Adrenal gland (tissue), 9 donors: ENCODE measurements at regions not wholly inside any gene's neighbourhood (a gene's known extent, or its start where the extent isn't known, plus 50 kb on each side); places are given as distances from the start of the nearest gene placed in this dataset.

Experiments used
- DNase-seq, 7 donors: peaks; one replicate each; pipeline ENCODE4 v3.0.0-alpha.2; 2019 to 2020
- H3K27ac ChIP-seq, 5 donors: fragments of 200-600 bp; sonication (generic) in 4 of 5; 1 replicate in 3 of 5; 2 replicates in 2 of 5; pipeline versions ENCODE4 v1.5.1 to v1.8.0; 2016 to 2020; ENCODE audit warnings: mild to moderate bottlenecking in 1 of 5
- H3K27me3 ChIP-seq: fragments of 200-600 bp; 2 replicates; pipeline ENCODE4 v1.8.0; 2021
- H3K36me3 ChIP-seq, 2 donors: fragments of 200-600 bp; replicated peaks in 1 of 2; 1 replicate in 1 of 2; 2 replicates in 1 of 2; pipeline versions ENCODE4 v1.5.1 to v1.8.0; 2018 to 2022
- H3K4me1 ChIP-seq, 2 donors: fragments of 200-600 bp; replicated peaks in 1 of 2; 1 replicate in 1 of 2; 2 replicates in 1 of 2; pipeline versions ENCODE4 v1.5.1 to v1.8.0; 2018 to 2021
- H3K4me3 ChIP-seq, 4 donors: fragments of 200-600 bp; sonication (generic) in 3 of 4; one replicate each; pipeline ENCODE4 v1.5.1; 2016 to 2018
- H3K9me3 ChIP-seq, 3 donors: fragments of 200-600 bp; sonication (generic) in 1 of 3; replicated peaks in 1 of 3; 1 replicate in 2 of 3; 2 replicates in 1 of 3; pipeline versions ENCODE4 v1.5.1 to v1.8.0; 2016 to 2021
- CTCF ChIP-seq, 6 experiments: fragments of 450-650 bp in 4 of 6; fragments of 200-600 bp in 2 of 6; sonication (generic) in 1 of 6; IDR thresholded peaks; 1 replicate in 5 of 6; 2 replicates in 1 of 6; pipeline versions ENCODE4 v1.5.1 to v1.8.0; 2016 to 2021; ENCODE audit warnings: antibody characterized with exemption in 6 of 6, mild to moderate bottlenecking in 2 of 6, moderate library complexity in 1 of 6
- POLR2A ChIP-seq, 2 donors: fragments of 450-650 bp; IDR thresholded peaks; one replicate each; pipeline ENCODE4 v1.6.1; 2017; ENCODE audit warnings: antibody characterized with exemption in 2 of 2, mild to moderate bottlenecking in 2 of 2, moderate library complexity in 1 of 2
- WGBS, 4 donors: extraction: QIAGEN DNeasy Blood & Tissue Kit in 2 of 4; methylation state at CpG; one replicate each; pipeline versions ENCODE4 v1.1.5 to v1.1.7; 2013 to 2017; 5-methylcytosine and 5-hydroxymethylcytosine counted together
- intact Hi-C, 2 donors: fragments of 100-400 bp; cut with DNase I; formaldehyde crosslinking; loops; one replicate each; pipeline versions ENCODE4 v1.14.1 to v1.15.0; 2022 to 2023
- donor health status: healthy with polysubstance abuse.
- donor health status: Bipolar disorder and iron deficiency.
- donor health status: DM: yes; HTN: yes; CAD: no.
- donor health status: DM: no; HTN: no; CAD: no.
- donor health status: DM: no; HTN: no; CAD: no.

DNA sequence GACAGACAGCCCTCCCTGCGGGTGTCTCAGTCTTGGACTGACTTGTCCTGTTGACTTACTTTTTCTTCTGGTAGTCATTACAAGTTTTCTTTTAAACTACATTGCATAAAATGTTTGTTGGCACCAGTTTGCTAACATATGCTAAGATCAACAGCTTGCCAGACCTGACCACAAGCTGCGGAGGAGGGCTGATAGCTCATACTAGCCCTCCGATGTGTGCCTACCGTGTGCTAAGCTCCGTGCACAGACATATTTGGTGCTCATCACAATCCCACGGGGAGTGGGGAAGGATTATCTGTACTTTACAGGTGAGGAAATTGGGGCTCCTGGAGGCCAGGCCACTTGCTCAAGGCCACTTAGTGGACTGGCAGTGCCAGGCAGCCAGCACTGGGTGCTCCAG is 72.8 kb upstream of the YPEL5 start:
- intact Hi-C loops = loop anchor here (5.0 kb wide), 2 partner anchors 152 to 1117 kb away; partner anchors contain the start of gene ALK (in 2 of the 2)
- 61 to 81% (median 78%) methylated on average over 5 to 6 of the region's 6 CpGs for WGBS, 4 donors
- Histone ChIP-seq H3K4me3 (no peak overlapping the region), H3K27me3 (peaks cover 4% of the 10 kb centered on the region), H3K27ac (no peak overlapping the region), H3K4me1 (no peaks in the 10 kb centered on the region), H3K36me3 (no peaks in the 10 kb centered on the region), H3K9me3 (no peaks in the 10 kb centered on the region)
- no peak for TF ChIP-seq POLR2A (IDR thresholded peaks at IDR 0.05)
- no peak for TF ChIP-seq CTCF (IDR thresholded peaks at IDR 0.05)
- DNase-seq = no peak

DNA sequence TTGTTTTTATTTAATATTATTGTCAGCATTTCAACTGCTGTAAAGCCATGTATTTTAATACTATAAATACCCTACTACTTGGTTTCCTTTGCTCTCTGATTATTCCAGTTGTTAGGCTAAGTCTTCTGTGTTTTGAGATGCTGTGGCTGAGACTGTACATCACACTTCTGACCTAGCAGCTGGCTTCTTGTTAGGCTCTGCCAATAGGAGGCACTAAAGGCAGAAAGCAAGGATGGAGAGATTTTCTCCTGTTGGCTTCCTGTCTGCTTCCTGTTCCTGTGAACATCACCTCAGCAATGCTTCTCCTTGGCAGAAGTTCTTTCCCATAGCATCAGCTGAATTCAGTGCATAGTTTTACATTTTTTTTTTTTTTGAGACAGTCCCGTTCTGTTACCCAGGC is 68.3 kb upstream of the YPEL5 start:
- no peak for TF ChIP-seq POLR2A (IDR thresholded peaks at IDR 0.05)
- TF ChIP-seq CTCF (IDR thresholded peaks at IDR 0.05) = no peak
- peaks cover 4% of the 10 kb centered on the region for H3K27me3 ChIP-seq
- no peaks in the 10 kb centered on the region for H3K9me3 ChIP-seq
- no peak overlapping the region for H3K4me3 ChIP-seq
- intact Hi-C loops = no loop called here
- 76 to 88% (median 84%) methylated on average over 1 of the region's 1 CpG for WGBS, 4 donors
- H3K4me1 ChIP-seq = no peaks in the 10 kb centered on the region
- H3K27ac ChIP-seq = no peak overlapping the region
- DNase-seq = no peak
- no peaks in the 10 kb centered on the region for H3K36me3 ChIP-seq

DNA sequence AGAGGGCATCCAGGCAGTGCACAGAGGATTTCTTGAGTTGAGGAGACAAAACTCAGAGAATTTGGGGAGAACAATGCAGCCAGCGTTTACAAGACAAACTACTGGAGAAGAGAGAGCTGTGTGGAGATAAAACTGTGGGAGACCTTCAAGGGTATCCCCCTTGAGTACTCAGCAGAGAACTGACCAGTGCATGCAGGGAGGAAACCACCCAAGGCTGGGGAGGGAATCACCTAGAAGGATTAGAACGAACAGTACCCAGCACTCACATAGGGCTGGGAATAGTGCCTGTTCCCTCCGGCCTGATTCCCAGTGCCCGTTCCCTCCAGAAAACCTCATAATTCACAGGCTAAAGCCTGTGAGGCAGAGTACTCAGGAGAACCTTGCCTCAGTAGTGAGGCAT is 61.9 kb upstream of the YPEL5 start:
- Histone ChIP-seq H3K4me1 (no peaks in the 10 kb centered on the region), H3K4me3 (no peak overlapping the region), H3K9me3 (no peaks in the 10 kb centered on the region), H3K27me3 (no peaks in the 10 kb centered on the region), H3K27ac (no peak overlapping the region), H3K36me3 (no peaks in the 10 kb centered on the region)
- DNase-seq = no peak
- intact Hi-C loops = loop anchor here in 1 of 2 donors (5.0 kb wide), 1 partner anchor 37 kb away; no protein-coding TSS in a partner anchor
- WGBS, 4 donors = 47 to 70% (median 65%) methylated on average over 4 of the region's 4 CpGs
- no peak for TF ChIP-seq CTCF (IDR thresholded peaks at IDR 0.05)
- TF ChIP-seq POLR2A (IDR thresholded peaks at IDR 0.05) = no peak

DNA sequence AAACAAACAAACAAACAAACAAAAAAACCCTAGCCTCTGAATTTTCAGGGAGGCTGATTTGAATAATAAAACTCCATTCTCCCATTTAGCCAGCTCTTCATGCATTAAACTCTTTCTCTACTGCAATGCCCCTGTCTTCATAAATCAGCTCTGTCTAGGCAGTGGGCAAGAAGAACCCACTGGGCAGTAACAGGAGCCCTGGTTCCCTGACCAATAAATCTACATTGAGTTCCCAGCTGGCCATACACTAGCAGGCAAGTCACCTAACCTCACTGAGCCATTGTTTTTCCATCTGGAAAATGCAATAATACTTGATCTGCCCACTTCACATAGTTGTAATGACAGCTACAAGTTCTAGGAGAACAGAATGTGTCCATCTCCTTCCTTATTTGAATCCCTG is 57.6 kb upstream of the YPEL5 start:
- Histone ChIP-seq H3K4me3 (no peak overlapping the region), H3K27me3 (no peaks in the 10 kb centered on the region), H3K9me3 (no peaks in the 10 kb centered on the region), H3K4me1 (no peaks in the 10 kb centered on the region), H3K27ac (no peak overlapping the region), H3K36me3 (no peaks in the 10 kb centered on the region)
- TF ChIP-seq POLR2A (IDR thresholded peaks at IDR 0.05) (no peak), CTCF (IDR thresholded peaks at IDR 0.05) (no peak)
- intact Hi-C loops = loop anchor here in 1 of 2 donors (5.0 kb wide), 1 partner anchor 33 kb away; no protein-coding TSS in a partner anchor
- no peak for DNase-seq
